GM21447 (cell line): ENCODE measurements at regions not wholly inside any gene's neighbourhood (a gene's known extent, or its start where the extent isn't known, plus 50 kb on each side); places are given as distances from the start of the nearest gene placed in this dataset.

Source experiments
- ATAC-seq: cut with Tn5 transposase; IDR thresholded peaks from one replicate; pipeline ENCODE4 v1.9.1; 2021; ENCODE audit not compliant: unreplicated experiment

DNA sequence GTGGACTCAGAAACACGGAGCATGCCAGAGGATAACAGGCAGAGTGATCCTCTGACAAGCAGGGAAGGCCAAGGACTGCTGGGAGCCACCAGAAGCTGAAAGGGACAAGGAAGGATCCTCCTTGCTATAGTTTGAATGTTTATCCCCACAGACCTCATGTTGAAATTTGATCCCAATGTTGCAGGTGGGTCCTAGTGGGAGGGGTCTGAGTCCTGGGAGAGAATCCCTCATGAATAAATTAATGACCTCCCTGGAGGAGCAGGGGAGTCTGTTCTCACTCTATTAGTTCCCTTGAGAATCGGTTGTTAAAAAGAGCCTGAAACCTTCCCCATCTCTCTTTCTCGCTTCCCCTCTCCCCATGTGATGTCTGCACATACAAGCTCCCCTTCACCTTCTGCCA is 124.4 kb downstream of the FBXO15 start:
- no peak for ATAC-seq

DNA sequence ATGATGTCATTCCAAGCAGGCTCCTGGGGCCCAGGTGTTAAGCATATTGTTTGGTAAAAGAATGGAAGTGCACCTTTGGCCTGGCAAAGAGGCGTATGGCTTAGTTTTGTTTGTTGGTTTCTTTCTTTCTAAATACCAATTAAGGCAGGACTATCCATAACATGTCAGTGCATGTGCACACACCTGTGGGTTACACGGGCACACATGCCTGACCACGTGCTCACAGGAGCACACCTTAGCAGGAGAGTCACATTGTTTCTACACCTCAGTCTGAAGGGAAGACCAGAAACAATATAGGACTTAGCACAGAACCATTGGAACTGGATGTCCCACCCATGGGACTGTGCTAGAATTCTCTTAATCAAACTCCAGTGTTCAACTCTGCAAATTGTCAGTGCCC is 127.8 kb downstream of the FBXO15 start:
- no peak for ATAC-seq

DNA sequence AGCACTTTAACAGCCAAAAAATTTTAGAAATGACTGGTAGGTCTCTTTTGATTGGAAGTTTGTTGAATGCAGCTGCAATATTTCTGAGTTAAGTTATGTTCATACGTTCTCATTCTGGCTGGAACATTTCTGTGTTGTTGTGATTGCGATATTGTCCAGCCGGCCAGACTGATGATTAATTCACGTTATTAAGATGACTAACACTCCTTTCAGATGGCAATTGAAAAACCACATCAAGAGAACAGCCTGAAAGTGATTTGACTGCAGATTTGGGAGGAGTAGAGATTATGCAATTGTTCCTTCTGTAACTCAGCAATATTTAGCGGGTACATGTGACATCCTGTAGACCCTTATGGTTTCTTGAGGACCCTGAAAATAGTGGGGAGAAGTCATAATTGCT is 133.7 kb downstream of the FBXO15 start:
- no peak for ATAC-seq

DNA sequence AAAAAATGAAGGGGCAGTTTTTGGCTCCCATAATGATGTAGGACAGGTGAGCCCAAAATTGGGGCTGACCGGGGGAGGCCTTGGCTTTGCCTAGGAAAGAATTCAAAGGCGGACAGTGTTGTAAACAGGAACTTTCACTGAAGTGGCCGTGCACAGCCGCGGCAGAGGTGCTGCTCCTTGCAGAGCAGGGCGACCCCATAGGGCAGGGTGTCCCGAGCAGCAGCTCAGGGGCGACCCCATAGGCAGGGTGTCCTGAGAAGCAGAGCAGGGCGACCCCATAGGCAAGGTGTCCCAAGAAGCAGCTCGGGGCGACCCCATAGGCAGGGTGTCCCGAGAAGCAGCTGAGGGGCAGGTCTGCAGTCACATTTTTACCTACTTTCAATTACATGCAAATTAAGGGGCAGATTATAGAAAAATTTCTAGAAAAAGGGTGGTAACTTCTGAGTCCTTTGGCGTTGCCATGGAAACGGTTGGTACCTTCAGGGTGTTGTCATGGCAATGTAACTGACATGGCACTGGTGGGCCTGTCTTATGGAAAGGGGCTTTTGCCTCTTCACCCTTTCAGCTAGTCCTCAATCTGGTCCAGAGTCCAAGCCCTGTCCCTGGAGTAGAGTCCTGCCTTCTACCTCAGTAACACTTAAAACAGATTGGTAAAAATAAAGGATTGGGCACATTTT is 134.5 kb downstream of the FBXO15 start:
- ATAC-seq: no peak

DNA sequence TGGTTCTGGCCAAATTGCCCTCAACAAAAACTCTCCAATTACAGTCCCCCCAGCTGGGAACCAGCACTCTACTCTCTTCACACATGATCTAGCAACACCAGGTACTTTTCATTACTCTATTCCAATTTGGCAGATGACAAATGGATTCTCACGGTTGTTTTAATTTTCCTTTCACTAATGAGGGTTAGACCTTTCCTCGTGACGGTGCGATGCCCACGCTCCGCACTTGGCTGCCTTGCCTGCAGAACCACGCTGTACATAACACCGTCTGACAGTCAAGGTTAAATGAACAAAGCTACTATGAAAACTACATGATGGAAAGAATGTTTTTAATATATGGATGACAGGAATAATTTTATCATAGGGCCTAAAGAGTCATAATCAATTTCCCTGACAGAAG is 141.5 kb downstream of the FBXO15 start:
- ATAC-seq: no peak

DNA sequence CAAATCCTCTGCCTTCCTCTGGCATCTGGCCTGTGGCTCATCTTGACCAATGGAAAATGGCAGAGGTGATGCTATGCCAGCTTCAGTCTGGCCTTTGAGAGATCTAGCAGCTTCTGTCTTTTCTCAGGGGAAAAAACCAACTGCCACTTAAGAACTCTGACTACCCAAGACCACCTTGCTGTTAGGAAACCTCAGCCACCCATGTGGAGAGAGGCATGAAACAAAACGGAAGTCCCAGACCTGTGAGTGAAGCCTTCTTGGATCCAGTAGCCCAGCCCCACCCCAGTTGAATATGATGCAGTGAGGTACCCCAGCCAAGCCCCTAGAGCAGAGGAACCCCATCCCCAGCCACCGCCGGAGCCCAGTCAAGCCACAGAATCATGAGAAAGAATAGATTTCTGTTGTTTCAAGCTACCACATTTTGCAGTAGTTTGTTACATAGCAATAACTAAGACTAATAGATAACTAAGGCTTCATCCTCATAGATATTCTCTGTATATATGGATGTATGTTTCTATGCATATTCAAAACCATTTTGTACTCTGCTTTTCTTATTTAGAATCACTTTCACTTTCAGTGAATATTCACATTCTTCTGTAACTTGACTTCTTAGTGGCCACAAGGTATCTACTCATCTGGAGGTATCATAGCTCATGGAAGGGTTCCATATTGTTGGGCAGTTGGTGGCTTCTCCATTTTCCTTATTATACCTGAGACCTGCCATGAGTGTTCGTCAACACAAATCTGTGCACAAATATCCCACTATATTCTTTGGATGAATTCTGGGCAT is 142.1 kb downstream of the FBXO15 start:
- ATAC-seq: no peak

DNA sequence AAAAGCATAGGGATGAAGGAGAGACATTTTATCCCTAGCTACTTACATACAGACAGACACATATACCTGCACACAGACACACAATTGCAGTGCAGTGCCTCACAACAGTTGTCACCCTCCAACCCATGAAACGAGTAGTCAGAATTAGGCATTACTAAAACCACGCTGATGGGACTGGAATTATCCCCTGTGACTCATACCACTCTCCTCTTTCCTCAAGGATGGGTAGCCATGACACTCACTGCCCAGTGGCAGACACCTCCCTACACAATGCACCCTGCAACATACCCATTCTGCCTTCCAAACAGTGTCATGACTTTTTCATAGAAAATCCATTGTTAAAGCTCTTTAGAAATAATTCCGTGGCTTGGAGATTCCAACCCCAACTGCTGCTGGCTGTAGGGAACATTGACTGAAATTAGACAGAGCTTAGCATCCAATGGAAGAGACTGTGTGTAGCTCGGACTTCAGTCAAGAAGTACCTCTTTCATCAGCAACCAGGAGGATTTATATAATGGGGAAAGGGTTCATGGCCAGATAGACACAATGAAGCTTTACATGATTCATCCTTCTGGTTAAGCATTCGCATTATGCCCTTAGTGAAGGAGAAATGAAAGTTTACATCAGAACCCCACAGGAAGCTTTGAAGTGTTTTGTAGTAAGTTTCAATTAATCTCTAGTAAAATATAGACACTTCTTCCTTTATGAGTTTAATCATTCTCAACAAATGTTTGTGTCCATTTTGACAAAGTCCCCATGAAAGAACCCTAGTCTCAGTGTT is 155.2 kb downstream of the FBXO15 start:
- ATAC-seq: no peak

DNA sequence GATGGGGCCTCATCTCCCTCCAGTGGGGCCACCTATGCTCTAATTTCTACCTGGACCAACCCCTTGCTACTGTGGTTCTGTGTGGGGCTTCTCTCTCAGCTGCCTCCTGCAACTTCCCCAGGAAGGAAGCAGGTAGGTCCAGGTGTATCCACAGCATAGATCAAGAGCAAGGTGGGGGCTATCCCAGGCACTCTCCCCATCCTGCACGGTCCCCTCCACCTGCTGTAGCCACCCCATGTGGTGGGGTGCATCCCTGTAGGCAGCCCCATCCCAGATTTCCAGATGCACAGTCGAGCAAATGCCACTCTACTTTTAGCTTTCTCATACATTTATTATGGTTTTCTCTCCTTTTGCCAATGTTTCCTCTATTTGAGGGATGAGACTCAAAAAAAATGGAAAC is 156.1 kb downstream of the FBXO15 start:
- ATAC-seq: no peak

DNA sequence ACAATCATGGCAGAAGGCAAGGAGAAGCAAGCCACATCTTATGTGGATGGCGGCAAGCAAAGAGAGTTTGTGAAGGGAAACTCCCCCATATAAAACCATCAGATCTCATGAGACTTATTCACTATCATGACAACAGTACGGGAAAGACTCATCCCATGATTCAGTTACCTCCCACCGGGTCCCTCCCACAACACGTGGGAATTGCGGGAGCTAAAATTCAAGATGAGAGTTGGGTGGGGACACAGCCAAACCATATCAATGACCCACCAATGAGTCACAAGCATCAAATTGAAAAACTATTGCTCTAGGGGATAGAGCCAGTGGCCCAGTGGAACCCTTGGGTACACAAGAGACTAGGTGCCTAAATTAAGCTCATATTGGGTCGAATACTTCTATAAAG is 157.4 kb downstream of the FBXO15 start:
- ATAC-seq: no peak

DNA sequence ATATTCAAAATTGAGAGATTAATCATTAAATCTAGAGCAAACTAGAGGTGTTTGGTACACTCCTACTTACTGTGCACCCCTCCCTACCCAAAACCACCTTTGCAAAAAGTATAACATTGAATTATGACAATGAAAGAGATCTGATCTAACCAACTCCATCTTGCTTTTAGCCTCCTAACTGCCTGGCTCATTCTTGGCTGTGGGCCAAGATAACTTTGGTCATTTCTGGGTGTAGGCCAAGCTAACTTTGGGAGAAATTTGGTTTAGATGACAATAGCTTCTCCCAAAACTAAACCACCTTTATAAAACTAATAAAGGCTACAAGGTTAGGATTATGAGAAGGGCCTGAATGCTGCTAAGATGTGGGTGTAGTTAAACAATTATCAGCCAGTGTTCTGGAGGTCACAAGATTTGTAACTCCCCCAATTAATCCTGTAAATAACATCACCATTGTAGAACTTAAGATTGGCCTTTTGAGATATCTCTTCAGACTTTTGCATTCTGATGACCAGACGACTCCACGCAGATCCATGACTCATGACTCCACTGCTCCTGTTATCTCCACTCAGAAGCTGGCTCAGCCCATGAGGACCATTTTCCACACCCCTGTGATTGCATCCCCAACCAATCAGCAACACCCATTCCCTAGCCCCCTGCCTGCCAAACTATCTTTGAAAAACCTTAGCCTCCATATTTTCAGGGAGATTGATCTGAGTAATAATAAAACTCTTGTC is 160.2 kb downstream of the FBXO15 start:
- ATAC-seq: no peak

DNA sequence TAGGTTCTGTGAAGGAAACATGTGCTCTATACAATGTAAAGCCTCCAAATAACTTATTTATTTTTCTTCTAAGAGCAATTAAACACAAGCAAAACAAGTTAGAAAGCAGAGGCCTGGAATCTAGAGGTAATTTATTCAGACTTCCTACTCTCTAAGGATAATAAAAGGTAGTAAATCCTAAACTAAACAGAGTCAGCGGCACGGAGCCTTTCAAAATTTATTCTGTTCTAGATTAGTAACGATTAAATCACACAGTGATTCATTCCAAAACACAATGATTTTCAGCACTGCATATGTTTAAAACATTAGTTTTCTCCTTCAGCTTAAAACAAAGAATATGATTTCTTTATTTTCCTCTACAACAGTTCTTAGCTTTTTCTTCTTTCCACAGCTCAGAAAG is 160.9 kb downstream of the FBXO15 start:
- ATAC-seq: no peak

DNA sequence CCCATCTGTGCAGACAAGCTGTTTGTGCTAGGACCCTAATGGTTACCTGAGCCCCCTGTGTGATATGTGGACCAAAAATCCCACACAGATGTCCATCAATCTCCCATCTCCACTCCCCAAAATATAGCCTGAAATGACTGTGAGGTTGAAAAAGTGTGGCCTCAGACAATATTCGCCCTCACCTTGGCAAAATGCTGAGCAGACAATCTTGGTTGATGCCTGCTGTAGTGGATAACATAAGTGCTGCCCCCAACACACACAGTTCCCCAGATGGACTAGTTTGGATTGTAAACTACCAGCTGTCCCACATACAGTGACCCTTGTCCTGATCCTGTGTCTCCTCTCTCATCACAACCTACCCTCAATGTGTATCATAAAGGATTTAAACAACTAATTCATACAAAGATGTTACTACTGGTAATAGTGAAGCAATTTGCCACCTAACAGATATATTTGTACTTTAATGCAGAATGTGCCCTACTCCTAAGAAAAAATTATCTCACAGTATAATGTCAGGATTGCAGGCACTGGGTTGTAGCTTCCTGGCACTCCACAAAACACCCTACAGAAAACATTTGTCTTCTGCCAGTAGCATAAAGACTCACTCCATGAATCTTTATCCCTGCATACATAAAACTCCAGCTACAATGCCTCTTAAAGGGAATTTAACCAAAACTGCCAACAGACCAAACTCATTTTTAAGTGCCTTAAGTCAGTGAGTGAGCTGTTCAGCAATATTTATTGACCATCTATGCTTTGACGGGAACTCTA is 161.6 kb downstream of the FBXO15 start:
- no peak for ATAC-seq

DNA sequence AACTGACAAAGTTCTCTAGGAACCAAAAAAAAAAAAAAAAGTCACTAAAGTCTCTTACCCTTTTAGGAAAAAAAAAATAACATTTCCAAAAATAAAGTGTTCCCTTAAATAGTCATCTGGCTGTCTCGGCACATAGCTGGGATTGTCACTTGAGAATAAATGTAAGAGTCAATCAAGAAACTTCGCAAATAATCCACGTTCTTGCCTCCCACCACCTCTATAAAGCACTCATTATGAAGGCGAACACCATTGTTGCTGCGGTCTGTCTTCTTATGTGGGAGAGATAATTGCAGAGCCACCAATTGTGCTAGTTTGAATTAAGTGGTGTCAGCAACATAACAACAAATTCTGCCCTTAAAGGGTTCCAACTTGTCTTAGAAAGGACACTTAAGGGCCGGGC is 163.7 kb downstream of the FBXO15 start:
- ATAC-seq: no peak

DNA sequence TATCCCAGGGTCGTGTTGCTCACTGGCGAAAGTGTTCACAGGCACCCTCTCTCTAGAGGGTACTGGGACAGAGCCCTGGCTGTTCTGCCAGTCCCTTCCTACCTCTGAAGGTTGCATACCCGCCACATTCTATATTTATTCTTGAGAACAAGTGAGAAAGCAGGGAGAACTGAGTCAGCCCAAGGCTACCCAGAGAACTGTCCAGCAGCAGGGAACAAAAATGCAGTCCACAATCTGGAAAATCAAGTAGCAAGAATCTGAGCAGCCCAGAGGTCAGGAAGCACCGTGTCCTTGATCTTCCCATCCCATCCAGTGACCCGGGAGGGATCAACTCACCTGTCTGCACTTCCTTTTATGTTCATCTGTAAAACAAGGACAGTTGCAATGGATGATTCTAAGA is 164.1 kb downstream of the FBXO15 start:
- no peak for ATAC-seq

DNA sequence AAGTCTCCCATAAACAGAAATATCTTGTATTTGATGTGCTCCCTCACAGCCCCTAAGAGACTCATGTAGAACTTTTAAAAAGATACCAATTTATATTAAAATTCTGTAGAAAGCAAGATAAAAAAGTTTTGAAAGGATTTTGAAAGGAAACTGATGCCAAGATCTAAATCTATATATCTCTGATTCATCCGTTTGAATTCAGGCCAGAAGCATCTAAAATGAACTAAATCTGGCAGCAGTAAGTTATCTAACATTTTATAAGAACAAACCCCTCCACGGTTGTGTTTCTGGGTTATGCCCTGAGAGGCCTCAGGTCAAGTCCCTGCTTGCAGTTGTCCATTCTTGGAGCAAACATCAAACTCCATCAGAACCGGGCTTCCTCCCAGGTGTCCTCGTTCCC is 165.8 kb downstream of the FBXO15 start:
- ATAC-seq: no peak

DNA sequence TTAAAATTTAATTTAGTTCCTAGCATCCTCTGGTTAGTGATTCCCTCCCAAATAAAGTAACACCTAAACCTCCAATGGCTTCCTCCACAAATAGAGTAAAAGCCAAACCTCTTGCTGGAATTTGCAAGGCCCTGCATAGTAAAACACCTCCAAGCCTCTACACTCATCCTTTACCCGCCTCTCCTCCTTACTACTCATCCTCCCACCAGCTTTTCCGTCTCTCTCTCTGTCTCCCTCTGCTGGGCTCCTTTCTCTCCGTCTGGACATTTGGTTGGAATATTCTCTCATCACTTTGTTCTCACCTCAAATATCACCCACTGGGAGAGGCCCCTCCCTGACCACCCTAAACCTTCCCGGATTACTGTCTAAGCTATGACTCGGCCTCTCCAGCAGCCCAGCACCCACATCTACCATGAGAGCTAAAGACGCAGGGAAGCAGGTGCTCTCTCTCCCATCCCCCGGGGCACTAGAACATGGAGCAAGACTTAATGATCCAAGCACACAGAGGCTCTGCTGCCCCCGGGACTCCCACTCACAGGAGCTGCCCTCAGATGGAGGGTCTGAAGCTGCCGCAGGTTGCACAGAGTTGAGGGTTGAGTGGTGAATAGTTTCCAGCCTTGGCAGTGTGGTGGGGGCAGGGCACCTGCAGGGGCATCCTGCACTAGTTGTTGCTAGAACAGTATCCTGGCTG is 167.2 kb downstream of the FBXO15 start:
- ATAC-seq: no peak

DNA sequence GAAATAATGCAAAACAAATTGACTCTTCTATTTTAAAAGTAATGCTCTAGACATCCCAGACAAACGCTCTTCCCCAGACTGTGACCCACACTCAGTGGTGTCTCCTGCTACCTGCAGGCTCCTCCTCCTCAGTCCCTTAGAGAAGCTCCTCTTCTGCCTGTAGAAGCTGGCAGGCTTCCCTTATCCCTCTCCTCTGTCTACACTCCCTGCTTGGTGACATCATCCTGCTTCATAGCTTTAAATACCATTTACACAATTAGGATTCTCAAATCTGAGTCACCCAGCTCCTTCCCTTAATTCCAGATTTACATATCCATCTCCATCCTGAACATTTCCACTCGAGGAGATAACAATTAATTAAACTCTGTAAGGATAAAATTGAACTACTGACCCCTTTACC is 167.9 kb downstream of the FBXO15 start:
- no peak for ATAC-seq

DNA sequence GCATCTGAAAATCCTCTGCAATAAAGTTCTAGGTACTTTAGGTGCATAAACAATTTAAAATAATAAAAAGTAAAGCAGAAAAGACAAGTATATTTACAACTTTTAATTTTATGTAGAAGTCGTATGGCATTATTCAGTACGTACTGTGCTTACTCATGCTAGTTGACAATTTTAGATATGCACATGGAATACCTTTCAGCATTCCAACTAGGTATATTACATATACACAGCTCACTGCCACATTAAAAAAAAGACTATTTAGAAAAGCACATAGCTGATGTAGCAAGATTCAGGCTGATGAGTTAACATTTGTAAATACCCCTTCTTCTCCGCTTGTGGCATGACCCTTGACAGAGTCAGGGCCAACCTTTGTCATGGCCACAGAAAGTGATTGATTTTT is 171.2 kb downstream of the FBXO15 start:
- ATAC-seq: no peak

DNA sequence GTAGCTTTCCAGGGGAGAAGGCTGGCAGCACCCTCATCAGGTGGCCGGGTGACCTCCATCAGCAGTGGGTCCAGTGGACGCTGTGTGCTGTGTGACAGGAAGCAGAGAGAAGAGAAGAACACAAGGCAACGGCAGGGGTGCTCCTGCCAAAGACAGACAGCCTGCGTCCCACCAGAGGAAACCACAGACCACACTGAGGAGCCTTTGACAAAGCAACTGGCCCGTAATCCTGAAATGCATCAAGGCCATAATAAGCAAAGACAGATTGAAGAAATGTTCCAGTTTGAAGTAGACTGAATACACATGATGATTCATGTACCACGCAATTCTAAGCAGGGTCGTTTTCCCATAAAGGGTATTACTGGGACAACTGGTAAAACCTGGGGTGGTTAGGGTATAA is 172.4 kb downstream of the FBXO15 start:
- ATAC-seq: no peak

DNA sequence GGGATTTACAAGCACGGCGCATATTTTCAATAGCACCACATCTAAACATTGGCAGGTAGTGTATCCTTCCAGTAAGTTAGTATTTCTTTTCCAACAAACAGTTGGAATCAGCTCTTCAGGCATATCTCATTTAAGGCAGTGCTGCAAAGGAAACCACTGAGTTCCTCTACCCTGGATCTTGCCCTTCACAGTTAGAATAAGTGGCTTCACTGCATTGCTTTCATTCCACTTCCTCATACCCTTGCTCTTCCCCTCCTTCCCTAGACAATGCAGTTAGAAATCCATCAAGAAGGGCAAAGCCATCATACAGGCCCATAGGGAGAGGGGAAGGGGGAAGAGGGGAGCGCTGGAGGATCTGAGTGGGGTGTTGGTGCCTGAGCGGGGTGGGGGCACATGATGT is 173.7 kb downstream of the FBXO15 start:
- ATAC-seq: no peak
